K562 (cell line): ENCODE measurements at regions not wholly inside any gene's neighbourhood (a gene's known extent, or its start where the extent isn't known, plus 50 kb on each side); places are given as distances from the start of the nearest gene placed in this dataset.

Experiments
- CBFA2T2 ChIP-seq: fragments of 450-650 bp; conservative IDR thresholded peaks from 2 replicates; pipeline ENCODE4 v1.6.1; 2017; ENCODE audit warnings: mild to moderate bottlenecking
- CHD2 ChIP-seq: IDR thresholded peaks from 2 replicates; pipeline ENCODE4 v1.6.1; 2011; ENCODE audit warnings: low read depth, low read length
- ESRRA ChIP-seq: fragments of 450-650 bp; IDR thresholded peaks from 2 replicates; pipeline ENCODE4 v1.6.1; 2014; ENCODE audit warnings: low read depth, mild to moderate bottlenecking, moderate library complexity, borderline replicate concordance
- MTF1 ChIP-seq: fragments of 250-450 bp; sonication (Bioruptor Pico); IDR thresholded peaks from 2 replicates; pipeline ENCODE4 v1.9.0; 2021; ENCODE audit warnings: moderate library complexity, mild to moderate bottlenecking, inconsistent platforms, borderline replicate concordance
- PBX2 ChIP-seq, 2 experiments: IDR thresholded peaks in 1 of 2; conservative IDR thresholded peaks in 1 of 2; 2 replicates each; pipeline ENCODE4 v1.6.1; 2016; ENCODE audit warnings: low read depth in 2 of 2, mild to moderate bottlenecking in 1 of 2, missing compliant biosample characterization in 1 of 2, missing genetic modification characterization in 1 of 2, moderate library complexity in 1 of 2
- POLR2A ChIP-seq: fragments of 450-650 bp; conservative IDR thresholded peaks from 2 replicates; pipeline ENCODE4 v1.6.1; 2016
- POLR2AphosphoS5 ChIP-seq: IDR thresholded peaks from 2 replicates; pipeline ENCODE4 v1.6.1; 2011; ENCODE audit warnings: mild to moderate bottlenecking, low read depth, low read length, moderate library complexity; ENCODE audit not compliant: control insufficient read depth, insufficient read depth
- POLR2B ChIP-seq: fragments of 450-650 bp; IDR thresholded peaks from 2 replicates; pipeline ENCODE4 v1.6.1; 2018; ENCODE audit warnings: low read depth; ENCODE audit not compliant: partially characterized antibody
- SMARCA4 ChIP-seq: fragments of 450-650 bp; IDR thresholded peaks from 2 replicates; pipeline ENCODE4 v1.6.1; 2016
- ZNF507 ChIP-seq: conservative IDR thresholded peaks from 2 replicates; pipeline ENCODE4 v1.6.1; 2017; ENCODE audit warnings: missing genetic modification characterization, missing compliant biosample characterization
- ZNF76 ChIP-seq: fragments of 250-450 bp; sonication (Bioruptor Pico); IDR thresholded peaks from 2 replicates; pipeline ENCODE4 v1.4.0; 2020; ENCODE audit warnings: mild to moderate bottlenecking, moderate library complexity, borderline replicate concordance
- TF ChIP-seq, protein P1 (sequence below), 2 experiments: fragments of 450-650 bp in 1 of 2; sonication (generic) in 1 of 2; formaldehyde crosslinking in 1 of 2; IDR thresholded peaks; 2 replicates each; pipeline versions ENCODE4 v1.7.1 to v1.9.0; 2016 to 2022; ENCODE audit warnings: inconsistent platforms in 1 of 2, mild to moderate bottlenecking in 1 of 2, missing genetic modification reagents in 1 of 2
- TF ChIP-seq, protein P2 (sequence below), 3 experiments: IDR thresholded peaks in 2 of 3; conservative IDR thresholded peaks in 1 of 3; 2 replicates each; pipeline ENCODE4 v1.5.1; 2011 to 2012; ENCODE audit warnings: low read length in 3 of 3, mild to moderate bottlenecking in 3 of 3, control low read depth in 2 of 3, improper control_type of control experiment in 1 of 3, inconsistent platforms in 1 of 3, low read depth in 1 of 3, mixed read lengths in 1 of 3, moderate library complexity in 1 of 3; ENCODE audit not compliant: insufficient read depth in 2 of 3

DNA sequence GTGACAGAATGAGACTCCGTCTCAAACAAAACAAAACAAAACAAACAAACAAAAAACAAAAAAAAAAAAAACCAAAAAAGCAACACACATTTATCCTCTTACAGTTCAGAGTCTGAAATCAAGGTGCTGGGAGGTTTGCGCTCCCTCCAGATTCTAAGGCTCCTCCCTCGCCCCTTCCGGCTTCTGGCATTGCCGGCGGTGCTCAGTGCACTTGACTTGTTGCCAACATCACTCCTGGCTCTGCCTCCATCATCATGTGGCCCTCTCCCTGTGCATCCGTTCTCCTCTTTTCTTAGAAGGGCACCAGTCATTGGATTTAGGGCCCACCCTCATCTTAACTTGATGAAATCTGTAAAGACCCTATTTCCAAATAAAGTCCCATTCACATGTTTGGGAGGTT is 73.8 kb downstream of the RBFOX3 start:
- no peak for TF ChIP-seq POLR2A
- no peak for TF ChIP-seq ESRRA
- TF ChIP-seq ZNF76 (CRISPR knock-in tag): no peak
- no peak for TF ChIP-seq SMARCA4
- TF ChIP-seq, protein P1, sequence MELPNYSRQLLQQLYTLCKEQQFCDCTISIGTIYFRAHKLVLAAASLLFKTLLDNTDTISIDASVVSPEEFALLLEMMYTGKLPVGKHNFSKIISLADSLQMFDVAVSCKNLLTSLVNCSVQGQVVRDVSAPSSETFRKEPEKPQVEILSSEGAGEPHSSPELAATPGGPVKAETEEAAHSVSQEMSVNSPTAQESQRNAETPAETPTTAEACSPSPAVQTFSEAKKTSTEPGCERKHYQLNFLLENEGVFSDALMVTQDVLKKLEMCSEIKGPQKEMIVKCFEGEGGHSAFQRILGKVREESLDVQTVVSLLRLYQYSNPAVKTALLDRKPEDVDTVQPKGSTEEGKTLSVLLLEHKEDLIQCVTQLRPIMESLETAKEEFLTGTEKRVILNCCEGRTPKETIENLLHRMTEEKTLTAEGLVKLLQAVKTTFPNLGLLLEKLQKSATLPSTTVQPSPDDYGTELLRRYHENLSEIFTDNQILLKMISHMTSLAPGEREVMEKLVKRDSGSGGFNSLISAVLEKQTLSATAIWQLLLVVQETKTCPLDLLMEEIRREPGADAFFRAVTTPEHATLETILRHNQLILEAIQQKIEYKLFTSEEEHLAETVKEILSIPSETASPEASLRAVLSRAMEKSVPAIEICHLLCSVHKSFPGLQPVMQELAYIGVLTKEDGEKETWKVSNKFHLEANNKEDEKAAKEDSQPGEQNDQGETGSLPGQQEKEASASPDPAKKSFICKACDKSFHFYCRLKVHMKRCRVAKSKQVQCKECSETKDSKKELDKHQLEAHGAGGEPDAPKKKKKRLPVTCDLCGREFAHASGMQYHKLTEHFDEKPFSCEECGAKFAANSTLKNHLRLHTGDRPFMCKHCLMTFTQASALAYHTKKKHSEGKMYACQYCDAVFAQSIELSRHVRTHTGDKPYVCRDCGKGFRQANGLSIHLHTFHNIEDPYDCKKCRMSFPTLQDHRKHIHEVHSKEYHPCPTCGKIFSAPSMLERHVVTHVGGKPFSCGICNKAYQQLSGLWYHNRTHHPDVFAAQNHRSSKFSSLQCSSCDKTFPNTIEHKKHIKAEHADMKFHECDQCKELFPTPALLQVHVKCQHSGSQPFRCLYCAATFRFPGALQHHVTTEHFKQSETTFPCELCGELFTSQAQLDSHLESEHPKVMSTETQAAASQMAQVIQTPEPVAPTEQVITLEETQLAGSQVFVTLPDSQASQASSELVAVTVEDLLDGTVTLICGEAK (IDR thresholded peaks at IDR 0.05): no peak
- TF ChIP-seq, protein P1 (CRISPR knock-in tag; IDR thresholded peaks at IDR 0.05): no peak
- TF ChIP-seq, protein P2, sequence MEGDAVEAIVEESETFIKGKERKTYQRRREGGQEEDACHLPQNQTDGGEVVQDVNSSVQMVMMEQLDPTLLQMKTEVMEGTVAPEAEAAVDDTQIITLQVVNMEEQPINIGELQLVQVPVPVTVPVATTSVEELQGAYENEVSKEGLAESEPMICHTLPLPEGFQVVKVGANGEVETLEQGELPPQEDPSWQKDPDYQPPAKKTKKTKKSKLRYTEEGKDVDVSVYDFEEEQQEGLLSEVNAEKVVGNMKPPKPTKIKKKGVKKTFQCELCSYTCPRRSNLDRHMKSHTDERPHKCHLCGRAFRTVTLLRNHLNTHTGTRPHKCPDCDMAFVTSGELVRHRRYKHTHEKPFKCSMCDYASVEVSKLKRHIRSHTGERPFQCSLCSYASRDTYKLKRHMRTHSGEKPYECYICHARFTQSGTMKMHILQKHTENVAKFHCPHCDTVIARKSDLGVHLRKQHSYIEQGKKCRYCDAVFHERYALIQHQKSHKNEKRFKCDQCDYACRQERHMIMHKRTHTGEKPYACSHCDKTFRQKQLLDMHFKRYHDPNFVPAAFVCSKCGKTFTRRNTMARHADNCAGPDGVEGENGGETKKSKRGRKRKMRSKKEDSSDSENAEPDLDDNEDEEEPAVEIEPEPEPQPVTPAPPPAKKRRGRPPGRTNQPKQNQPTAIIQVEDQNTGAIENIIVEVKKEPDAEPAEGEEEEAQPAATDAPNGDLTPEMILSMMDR (IDR thresholded peaks at IDR 0.05 in 2 of 3, conservative IDR thresholded peaks at IDR 0.05 in 1 of 3; ENCODE audit: insufficient read depth in 2 of 3, low read depth in 1 of 3, low read length in 3 of 3): no peak
- TF ChIP-seq CBFA2T2: no peak
- TF ChIP-seq POLR2AphosphoS5: no peak
- TF ChIP-seq PBX2 (CRISPR knock-in tag; IDR thresholded peaks at IDR 0.05; ENCODE audit: low read depth): no peak
- TF ChIP-seq PBX2 (tag; conservative IDR thresholded peaks at IDR 0.05; ENCODE audit: low read depth): no peak
- no peak for TF ChIP-seq POLR2B
- no peak for TF ChIP-seq MTF1
- TF ChIP-seq CHD2: no peak
- no peak for TF ChIP-seq ZNF507 (tag)
